GM18508 (cell line): ENCODE measurements at regions not wholly inside any gene's neighbourhood (a gene's known extent, or its start where the extent isn't known, plus 50 kb on each side); places are given as distances from the start of the nearest gene placed in this dataset.
"Not testable (repeated sequence)": the region's sequence is repeated elsewhere in the genome, so short reads cannot be mapped to it uniquely, and the experiment has no call there.

Source experiments
- ATAC-seq: cut with Tn5 transposase; IDR thresholded peaks from one replicate; pipeline ENCODE4 v1.9.1; 2021; ENCODE audit warnings: moderate number of reproducible peaks; ENCODE audit not compliant: insufficient read depth, unreplicated experiment

DNA sequence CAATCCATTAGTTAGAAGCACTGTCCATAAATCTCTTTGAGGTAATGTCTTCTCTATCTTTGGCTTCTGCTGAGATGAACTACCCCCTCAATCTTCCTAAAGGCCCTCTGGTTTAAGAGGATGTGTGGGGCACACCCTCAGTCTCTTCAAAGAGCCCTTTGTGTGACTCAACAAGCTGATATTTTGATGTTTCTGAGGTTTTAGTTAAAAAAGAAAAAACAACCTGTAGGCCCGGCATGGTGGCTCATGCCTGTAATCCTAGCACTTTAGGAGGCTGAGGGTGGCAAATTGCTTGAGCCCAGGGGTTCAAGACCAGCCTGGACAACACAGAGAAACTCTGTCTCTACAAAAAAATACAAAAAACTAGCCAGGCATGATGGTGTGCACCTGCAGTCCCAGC, 593.5 kb downstream of the TMEM182 start:
- no peak for ATAC-seq

DNA sequence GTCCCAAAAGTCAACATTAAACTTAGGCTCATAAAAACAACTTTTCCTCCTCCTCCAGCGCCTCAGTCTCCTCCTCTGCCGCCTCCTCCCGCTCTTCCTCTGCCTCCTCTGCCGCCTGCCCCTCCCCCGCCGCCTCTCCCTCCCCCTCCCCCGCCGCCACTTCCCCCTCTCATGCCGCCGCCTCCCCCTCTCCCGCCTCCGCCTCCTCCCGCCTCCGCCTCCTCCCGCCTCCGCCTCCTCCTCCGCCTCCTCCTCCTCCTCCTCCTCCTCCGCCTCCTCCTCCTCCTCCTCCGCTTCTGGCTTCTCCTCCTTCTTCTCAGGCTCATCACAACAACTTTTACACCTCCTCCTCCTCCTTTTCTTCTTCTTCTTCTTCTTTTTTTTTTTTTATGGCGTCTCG, 599.9 kb downstream of the TMEM182 start:
- no peak for ATAC-seq

- ATAC-seq: no peak
These were observed 601.8 kb downstream of the TMEM182 start for GRCh38 chr2:103363639-103364038.

DNA sequence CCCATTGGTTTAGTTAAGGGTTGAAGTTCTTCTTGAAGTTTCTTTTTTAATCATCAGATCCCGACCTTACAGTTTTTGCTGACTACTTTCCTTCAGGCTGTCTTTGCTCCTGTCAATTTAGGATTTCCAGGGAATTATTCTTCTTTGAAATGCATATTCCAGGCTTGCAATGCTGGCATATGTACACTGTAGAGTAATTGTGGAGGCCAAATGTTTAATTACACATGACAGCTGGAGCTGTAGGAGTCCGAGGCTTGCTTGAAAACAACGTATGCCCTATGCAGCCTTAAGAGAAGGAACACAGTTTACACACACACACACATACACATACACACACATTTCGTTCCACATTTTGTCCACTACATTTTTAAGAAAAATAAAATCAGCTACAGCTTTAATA, 602.3 kb downstream of the TMEM182 start:
- no peak for ATAC-seq

GRCh38 chr2:103365071-103365470, 603.2 kb downstream of the TMEM182 start:
- ATAC-seq: no peak

- no peak for ATAC-seq
These were observed 606.0 kb downstream of the TMEM182 start for GRCh38 chr2:103367877-103368276.

GRCh38 chr2:103383541-103383940, 621.7 kb downstream of the TMEM182 start:
- no peak for ATAC-seq

- ATAC-seq: no peak
These were observed 625.0 kb downstream of the TMEM182 start for GRCh38 chr2:103386872-103387271.

- ATAC-seq: no peak
These were observed 626.1 kb downstream of the TMEM182 start for GRCh38 chr2:103387888-103388287.

- no peak for ATAC-seq
These were observed 634.3 kb downstream of the TMEM182 start for GRCh38 chr2:103396152-103396551.

- no peak for ATAC-seq
These were observed 639.8 kb downstream of the TMEM182 start for GRCh38 chr2:103401621-103402020.

DNA sequence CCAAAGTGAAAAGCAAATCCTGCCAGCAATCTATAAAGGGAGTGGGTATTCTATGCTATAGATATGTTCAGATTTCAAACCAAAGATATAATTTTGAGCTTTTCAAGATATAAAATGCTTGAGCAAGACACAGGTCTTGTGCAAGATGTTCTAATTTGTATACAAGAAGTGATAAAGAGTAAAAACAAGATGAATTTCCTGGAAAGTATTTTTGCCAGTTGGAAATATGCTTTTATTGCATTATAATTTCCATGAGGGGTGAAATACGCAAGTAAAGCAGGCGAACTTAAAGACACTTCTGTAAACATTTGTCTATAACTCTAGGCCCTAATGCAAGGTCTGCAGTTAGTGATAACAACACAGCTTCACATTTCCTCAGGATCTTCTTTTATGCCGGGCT, 640.5 kb downstream of the TMEM182 start:
- ATAC-seq: no peak

GRCh38 chr2:103402944-103403343, 641.1 kb downstream of the TMEM182 start:
- no peak for ATAC-seq

GRCh38 chr2:103403388-103403787, 641.6 kb downstream of the TMEM182 start:
- ATAC-seq: not testable (repeated sequence)

DNA sequence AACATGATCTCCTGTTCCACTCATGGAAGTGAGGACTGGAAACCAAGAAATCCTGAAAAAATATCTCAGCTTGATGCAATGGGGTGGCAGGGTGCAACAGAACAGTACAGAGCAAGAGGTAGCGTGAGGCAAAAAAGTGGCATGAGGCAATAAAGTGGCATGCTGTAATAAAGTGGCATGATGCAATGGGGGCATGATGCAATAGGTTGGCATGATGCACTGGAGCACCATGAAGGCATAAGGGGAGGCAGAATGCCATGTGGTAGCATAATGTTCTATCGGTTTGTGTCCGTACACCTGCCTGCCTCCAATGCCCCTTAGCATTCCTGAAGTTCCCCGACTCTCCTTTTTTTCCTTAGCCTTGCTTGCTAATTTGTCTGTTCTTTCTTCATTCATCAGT, 648.4 kb downstream of the TMEM182 start:
- ATAC-seq: no peak

DNA sequence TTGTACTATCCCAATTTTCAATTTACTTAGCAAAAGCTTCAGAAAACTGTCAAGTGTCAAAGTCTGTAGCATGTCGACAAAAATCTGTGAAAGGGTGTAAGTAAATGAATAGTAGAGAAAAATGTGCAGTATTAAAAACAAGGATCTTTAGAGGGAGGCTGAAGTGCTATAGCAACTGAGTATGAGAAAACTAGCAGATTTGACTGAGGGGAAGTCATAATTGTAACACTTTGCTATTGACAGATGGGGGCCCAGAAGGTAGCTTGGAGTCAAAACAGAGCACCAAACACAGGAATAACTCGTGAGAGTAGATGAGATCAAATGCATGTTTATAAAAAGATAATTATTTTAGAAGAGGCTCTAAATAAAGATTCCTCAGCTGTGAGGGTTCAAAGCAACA, 657.7 kb downstream of the TMEM182 start:
- ATAC-seq: no peak

- ATAC-seq: no peak
These were observed 661.3 kb downstream of the TMEM182 start for GRCh38 chr2:103423100-103423499.

- no peak for ATAC-seq
These were observed 665.7 kb downstream of the TMEM182 start for GRCh38 chr2:103427567-103427966.

DNA sequence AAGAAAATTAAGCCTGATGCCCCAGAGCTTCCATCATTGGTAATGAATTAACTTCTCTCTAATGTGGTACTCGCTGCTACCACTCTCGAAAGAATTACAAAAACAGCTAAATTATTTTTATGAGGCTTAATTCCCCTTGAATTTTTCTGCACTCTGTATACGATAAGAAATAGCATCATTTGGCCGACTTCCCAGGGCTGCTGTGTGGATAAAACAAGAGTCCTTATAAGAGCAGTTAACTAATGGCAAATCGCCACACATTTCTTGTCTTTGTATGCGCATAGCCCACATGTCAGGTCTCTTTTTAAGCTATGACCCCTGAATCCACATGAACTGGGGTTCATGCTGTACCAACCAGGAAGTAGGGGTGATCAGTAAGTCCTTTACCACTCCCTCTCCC, 668.4 kb downstream of the TMEM182 start:
- ATAC-seq: no peak

- no peak for ATAC-seq
These were observed 673.2 kb downstream of the TMEM182 start for GRCh38 chr2:103435010-103435409.

DNA sequence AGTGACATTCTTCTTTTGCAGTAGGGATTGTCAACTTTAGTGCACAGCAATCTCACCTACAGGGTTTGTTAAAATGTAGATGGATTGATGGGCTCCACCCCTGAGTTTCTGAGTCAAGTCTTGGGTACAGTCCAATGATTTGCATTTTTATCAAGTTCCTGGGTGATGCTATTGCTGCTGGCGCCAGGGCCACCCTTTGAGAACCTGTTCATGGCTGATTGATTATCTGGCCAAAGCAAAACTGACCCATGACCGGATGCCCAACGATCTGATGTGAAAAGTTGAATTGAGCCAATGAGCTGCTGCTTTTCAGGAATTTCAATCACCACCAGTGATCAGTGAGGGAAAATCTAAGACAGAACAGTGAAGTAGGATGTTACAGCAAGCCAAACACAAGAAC, 675.3 kb downstream of the TMEM182 start:
- no peak for ATAC-seq

DNA sequence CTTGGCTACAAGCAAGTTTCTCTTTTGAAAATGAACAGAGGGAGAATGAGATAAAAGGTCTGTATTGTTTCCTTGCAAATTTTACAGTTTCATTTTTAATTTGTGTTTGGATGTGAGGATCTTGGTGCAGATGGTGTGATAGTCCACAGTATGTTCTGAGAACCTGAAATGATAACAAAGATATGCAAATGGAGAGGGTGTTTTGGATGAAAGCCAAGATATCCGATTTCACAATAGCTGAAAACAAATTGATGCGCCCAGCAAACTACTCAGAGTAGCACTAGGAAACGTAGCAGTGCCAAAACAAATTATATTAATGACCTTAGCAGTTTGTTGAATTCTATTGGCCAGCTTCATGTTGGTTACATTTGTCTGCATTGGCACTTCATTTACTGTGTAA, 683.5 kb downstream of the TMEM182 start:
- ATAC-seq: no peak

- no peak for ATAC-seq
These were observed 686.7 kb downstream of the TMEM182 start for GRCh38 chr2:103448495-103448894.
